Activated T-helper 2 cell treated with anti-CD3 and anti-CD28 coated beads, Interferon-gamma antibody, Interleukin-2, Interleukin-4, amounts not matched to agents 10 μg/mL and 5 μg/mL and 100 μg/mL, durations not matched to agents 14 hours and 24 hours and 36 hours (primary cell): ENCODE measurements at regions not wholly inside any gene's neighbourhood (a gene's known extent, or its start where the extent isn't known, plus 50 kb on each side); places are given as distances from the start of the nearest gene placed in this dataset.
"Not testable (repeated sequence)": the region's sequence is repeated elsewhere in the genome, so short reads cannot be mapped to it uniquely, and the experiment has no call there.

Experiments used
- DNase-seq: peaks from one replicate; pipeline ENCODE4 v3.0.0; 2021; ENCODE audit warnings: low spot score
- H3K27ac Mint-ChIP-seq: one replicate; pipeline ENCODE4 v1.8.0; 2021; ENCODE audit warnings: mixed read lengths
- H3K27me3 Mint-ChIP-seq: one replicate; pipeline ENCODE4 v1.8.0; 2021; ENCODE audit warnings: low read depth, mixed read lengths
- H3K36me3 Mint-ChIP-seq: one replicate; pipeline ENCODE4 v1.8.0; 2021; ENCODE audit warnings: low read depth, mixed read lengths
- H3K4me1 Mint-ChIP-seq: one replicate; pipeline ENCODE4 v1.8.0; 2021; ENCODE audit warnings: low read depth, mixed read lengths
- H3K4me3 Mint-ChIP-seq: one replicate; pipeline ENCODE4 v1.8.0; 2021; ENCODE audit warnings: low read depth, mild to moderate bottlenecking, moderate library complexity, mixed read lengths
- H3K9me3 Mint-ChIP-seq: one replicate; pipeline ENCODE4 v1.8.0; 2021; ENCODE audit warnings: mixed read lengths
- intact Hi-C: fragments of 100-400 bp; cut with micrococcal nuclease; formaldehyde crosslinking; loops from one replicate; pipeline ENCODE4 v1.15.1; 2023

- H3K4me1 Mint-ChIP-seq, H3K9me3 Mint-ChIP-seq, intact Hi-C loops, DNase-seq, H3K27ac Mint-ChIP-seq, H3K4me3 Mint-ChIP-seq, H3K27me3 Mint-ChIP-seq, H3K36me3 Mint-ChIP-seq: not testable (repeated sequence)
Observed at GRCh38 chr13:38472411-38472810, 122.8 kb downstream of the UFM1 start.

- Mint-ChIP-seq H3K4me1 (no peaks in the 10 kb centered on the region), H3K27me3 (no peaks in the 10 kb centered on the region), H3K4me3 (no peak overlapping the region), H3K36me3 (no peaks in the 10 kb centered on the region), H3K27ac (no peak overlapping the region), H3K9me3 (no peaks in the 10 kb centered on the region)
- intact Hi-C loops = no loop called here
- DNase-seq = no peak
Observed at GRCh38 chr13:38473305-38473704, 123.7 kb downstream of the UFM1 start.

- no peak for DNase-seq
- Mint-ChIP-seq H3K4me3 (no peak overlapping the region), H3K27ac (no peak overlapping the region), H3K27me3 (no peaks in the 10 kb centered on the region), H3K9me3 (no peaks in the 10 kb centered on the region), H3K36me3 (no peaks in the 10 kb centered on the region), H3K4me1 (no peaks in the 10 kb centered on the region)
- intact Hi-C loops = no loop called here
Observed at GRCh38 chr13:38477676-38478075, 128.0 kb downstream of the UFM1 start.

GRCh38 chr13:38483623-38484022 is 134.0 kb downstream of the UFM1 start:
- Mint-ChIP-seq H3K27ac (no peak overlapping the region), H3K27me3 (no peaks in the 10 kb centered on the region), H3K4me3 (no peak overlapping the region), H3K9me3 (no peaks in the 10 kb centered on the region), H3K4me1 (no peaks in the 10 kb centered on the region), H3K36me3 (no peaks in the 10 kb centered on the region)
- no peak for DNase-seq
- intact Hi-C loops = no loop called here

- no peaks in the 10 kb centered on the region for H3K4me1 Mint-ChIP-seq
- H3K9me3 Mint-ChIP-seq = no peaks in the 10 kb centered on the region
- H3K36me3 Mint-ChIP-seq = no peaks in the 10 kb centered on the region
- intact Hi-C loops = no loop called here
- no peak for DNase-seq
- no peak overlapping the region for H3K4me3 Mint-ChIP-seq
- H3K27me3 Mint-ChIP-seq = no peaks in the 10 kb centered on the region
- no peak overlapping the region for H3K27ac Mint-ChIP-seq
Observed at GRCh38 chr13:38490657-38491056, 141.0 kb downstream of the UFM1 start.

GRCh38 chr13:38494445-38494844 is 144.8 kb downstream of the UFM1 start:
- no peak overlapping the region for H3K4me3 Mint-ChIP-seq
- H3K4me1 Mint-ChIP-seq = no peaks in the 10 kb centered on the region
- H3K36me3 Mint-ChIP-seq = no peaks in the 10 kb centered on the region
- no peak overlapping the region for H3K27ac Mint-ChIP-seq
- intact Hi-C loops = no loop called here
- no peak for DNase-seq
- no peaks in the 10 kb centered on the region for H3K9me3 Mint-ChIP-seq
- no peaks in the 10 kb centered on the region for H3K27me3 Mint-ChIP-seq

- Mint-ChIP-seq H3K4me1 (no peaks in the 10 kb centered on the region), H3K9me3 (no peaks in the 10 kb centered on the region), H3K36me3 (no peaks in the 10 kb centered on the region), H3K27ac (no peak overlapping the region), H3K4me3 (no peak overlapping the region), H3K27me3 (no peaks in the 10 kb centered on the region)
- no peak for DNase-seq
- intact Hi-C loops = no loop called here
Observed at GRCh38 chr13:38496917-38497316, 147.3 kb downstream of the UFM1 start.

- DNase-seq = no peak
- Mint-ChIP-seq H3K9me3 (no peaks in the 10 kb centered on the region), H3K36me3 (no peaks in the 10 kb centered on the region), H3K27ac (no peak overlapping the region), H3K4me3 (no peak overlapping the region), H3K27me3 (no peaks in the 10 kb centered on the region), H3K4me1 (no peaks in the 10 kb centered on the region)
- intact Hi-C loops = no loop called here
Observed at GRCh38 chr13:38498271-38498670, 148.6 kb downstream of the UFM1 start.

GRCh38 chr13:38514575-38514974 is 164.9 kb downstream of the UFM1 start:
- Mint-ChIP-seq H3K36me3 (no peaks in the 10 kb centered on the region), H3K4me1 (no peaks in the 10 kb centered on the region), H3K27ac (no peak overlapping the region), H3K4me3 (no peak overlapping the region), H3K27me3 (no peaks in the 10 kb centered on the region), H3K9me3 (no peaks in the 10 kb centered on the region)
- DNase-seq = no peak
- intact Hi-C loops = no loop called here

- Mint-ChIP-seq H3K4me1 (no peaks in the 10 kb centered on the region), H3K36me3 (no peaks in the 10 kb centered on the region)
- intact Hi-C loops = no loop called here
Observed at GRCh38 chr13:38518328-38518727, 168.5 kb upstream of the FREM2 start.

GRCh38 chr13:38519229-38519911 is 167.5 kb upstream of the FREM2 start:
- H3K4me3 Mint-ChIP-seq = no peak overlapping the region
- H3K27me3 Mint-ChIP-seq = no peaks in the 10 kb centered on the region
- H3K9me3 Mint-ChIP-seq = no peaks in the 10 kb centered on the region
- no peak overlapping the region for H3K27ac Mint-ChIP-seq
- intact Hi-C loops = no loop called here
- no peak for DNase-seq
- no peaks in the 10 kb centered on the region for H3K36me3 Mint-ChIP-seq
- H3K4me1 Mint-ChIP-seq = no peaks in the 10 kb centered on the region

More at GRCh38 chr13:38518328-38518727, 168.5 kb upstream of the FREM2 start:
- H3K9me3 Mint-ChIP-seq = no peaks in the 10 kb centered on the region
- DNase-seq = no peak
- H3K4me3 Mint-ChIP-seq = no peak overlapping the region
- no peaks in the 10 kb centered on the region for H3K27me3 Mint-ChIP-seq
- no peak overlapping the region for H3K27ac Mint-ChIP-seq

- Mint-ChIP-seq H3K27me3 (no peaks in the 10 kb centered on the region), H3K9me3 (no peaks in the 10 kb centered on the region), H3K36me3 (no peaks in the 10 kb centered on the region), H3K4me3 (no peak overlapping the region), H3K27ac (no peak overlapping the region), H3K4me1 (no peaks in the 10 kb centered on the region)
- no peak for DNase-seq
- intact Hi-C loops = no loop called here
Observed at GRCh38 chr13:38520041-38520440, 166.8 kb upstream of the FREM2 start.

- intact Hi-C loops = no loop called here
- no peak overlapping the region for H3K27ac Mint-ChIP-seq
- no peaks in the 10 kb centered on the region for H3K4me1 Mint-ChIP-seq
- no peak overlapping the region for H3K4me3 Mint-ChIP-seq
- no peaks in the 10 kb centered on the region for H3K36me3 Mint-ChIP-seq
- no peak for DNase-seq
- H3K27me3 Mint-ChIP-seq = no peaks in the 10 kb centered on the region
- no peaks in the 10 kb centered on the region for H3K9me3 Mint-ChIP-seq
Observed at GRCh38 chr13:38527140-38527539, 159.7 kb upstream of the FREM2 start.

- no peak for DNase-seq
- Mint-ChIP-seq H3K4me3 (no peak overlapping the region), H3K36me3 (no peaks in the 10 kb centered on the region), H3K4me1 (no peaks in the 10 kb centered on the region), H3K27me3 (no peaks in the 10 kb centered on the region), H3K27ac (no peak overlapping the region), H3K9me3 (no peaks in the 10 kb centered on the region)
- intact Hi-C loops = no loop called here
Observed at GRCh38 chr13:38528986-38529385, 157.9 kb upstream of the FREM2 start.
